H9 (cell line): ENCODE measurements at regions not wholly inside any gene's neighbourhood (a gene's known extent, or its start where the extent isn't known, plus 50 kb on each side); places are given as distances from the start of the nearest gene placed in this dataset.

ENCODE experiments used
- DNase-seq: peaks from one replicate; pipeline ENCODE4 v3.0.0-alpha.2; 2017
- H2AFZ ChIP-seq: one replicate; pipeline ENCODE4 v1.6.1; 2013; ENCODE audit warnings: mild to moderate bottlenecking, low read length, control low read depth, moderate library complexity
- H2AK5ac ChIP-seq: 2 replicates; pipeline ENCODE4 v1.6.1; 2013; ENCODE audit warnings: low read length, control low read depth, mixed read lengths; ENCODE audit not compliant: insufficient read length
- H2BK120ac ChIP-seq: one replicate; pipeline ENCODE4 v1.6.1; 2013; ENCODE audit warnings: low read depth, mild to moderate bottlenecking, low read length, control low read depth, inconsistent platforms; ENCODE audit not compliant: poor library complexity, severe bottlenecking
- H2BK12ac ChIP-seq: 2 replicates; pipeline ENCODE4 v1.6.1; 2013; ENCODE audit warnings: low read length, control low read depth, mixed read lengths, low read depth; ENCODE audit not compliant: insufficient read length
- H2BK15ac ChIP-seq: 2 replicates; pipeline ENCODE4 v1.6.1; 2013; ENCODE audit warnings: low read depth, low read length, control low read depth
- H2BK20ac ChIP-seq: one replicate; pipeline ENCODE4 v1.6.1; 2013; ENCODE audit warnings: low read depth, mild to moderate bottlenecking, low read length, control low read depth, inconsistent platforms; ENCODE audit not compliant: poor library complexity, severe bottlenecking
- H2BK5ac ChIP-seq: 2 replicates; pipeline ENCODE4 v1.6.1; 2013; ENCODE audit warnings: low read length, control low read depth, mixed read lengths; ENCODE audit not compliant: insufficient read length
- H3K14ac ChIP-seq: 2 replicates; pipeline ENCODE4 v1.6.1; 2013; ENCODE audit warnings: low read length, control low read depth; ENCODE audit not compliant: insufficient read depth
- H3K18ac ChIP-seq: 2 replicates; pipeline ENCODE4 v1.6.1; 2013; ENCODE audit warnings: low read depth, mild to moderate bottlenecking, mixed read lengths, low read length, control low read depth; ENCODE audit not compliant: insufficient read length
- H3K23ac ChIP-seq: 2 replicates; pipeline ENCODE4 v1.6.1; 2013; ENCODE audit warnings: low read length, control low read depth, mixed read lengths, low read depth; ENCODE audit not compliant: insufficient read length
- H3K23me2 ChIP-seq: 2 replicates; pipeline ENCODE4 v1.6.1; 2013; ENCODE audit warnings: low read depth, mild to moderate bottlenecking, mixed read lengths, low read length, control low read depth; ENCODE audit not compliant: insufficient read length, poor library complexity, severe bottlenecking
- H3K27ac ChIP-seq: 2 replicates; pipeline ENCODE4 v1.5.1; 2013; ENCODE audit warnings: low read length, control low read depth, mixed read lengths, low read depth; ENCODE audit not compliant: insufficient read length
- H3K27me3 ChIP-seq: 2 replicates; pipeline ENCODE4 v1.6.1; 2013; ENCODE audit warnings: low read length, control low read depth, inconsistent platforms; ENCODE audit not compliant: insufficient read depth
- H3K4ac ChIP-seq: 2 replicates; pipeline ENCODE4 v1.6.1; 2013; ENCODE audit warnings: low read depth, mild to moderate bottlenecking, control low read depth, inconsistent platforms, low read length, moderate library complexity
- H3K4me1 ChIP-seq: 2 replicates; pipeline ENCODE4 v1.6.1; 2013; ENCODE audit warnings: low read length, control low read depth, inconsistent platforms; ENCODE audit not compliant: insufficient read depth
- H3K4me2 ChIP-seq: 2 replicates; pipeline ENCODE4 v1.6.1; 2013; ENCODE audit warnings: low read length, control low read depth, mixed read lengths; ENCODE audit not compliant: insufficient read length, insufficient read depth
- H3K56ac ChIP-seq: 2 replicates; pipeline ENCODE4 v1.6.1; 2013; ENCODE audit warnings: low read depth, mild to moderate bottlenecking, mixed read lengths, low read length, control low read depth; ENCODE audit not compliant: insufficient read length
- H3K79me1 ChIP-seq: 2 replicates; pipeline ENCODE4 v1.6.1; 2013; ENCODE audit warnings: low read depth, mild to moderate bottlenecking, moderate library complexity, low read length, control low read depth, inconsistent platforms; ENCODE audit not compliant: insufficient read depth, poor library complexity, severe bottlenecking
- H3K79me2 ChIP-seq: 2 replicates; pipeline ENCODE4 v1.6.1; 2013; ENCODE audit warnings: low read length, control low read depth, inconsistent platforms; ENCODE audit not compliant: insufficient read depth
- H3K9ac ChIP-seq: 2 replicates; pipeline ENCODE4 v1.6.1; 2013; ENCODE audit warnings: low read length, control low read depth, mixed read lengths; ENCODE audit not compliant: insufficient read length; ENCODE audit errors: extremely low read depth
- H3K9me3 ChIP-seq: one replicate; pipeline ENCODE4 v1.6.1; 2013; ENCODE audit warnings: low read depth, low read length, inconsistent platforms; ENCODE audit not compliant: control insufficient read depth
- H3T11ph ChIP-seq: one replicate; pipeline ENCODE4 v1.6.1; 2013; ENCODE audit warnings: mild to moderate bottlenecking, low read length, control low read depth, inconsistent platforms
- H4K20me1 ChIP-seq: one replicate; pipeline ENCODE4 v1.6.1; 2013; ENCODE audit not compliant: control insufficient read depth, insufficient read length, insufficient read depth
- H4K5ac ChIP-seq: 2 replicates; pipeline ENCODE4 v1.6.1; 2013; ENCODE audit warnings: low read depth, mild to moderate bottlenecking, mixed read lengths, low read length, control low read depth; ENCODE audit not compliant: insufficient read length
- H4K8ac ChIP-seq: replicated peaks from 2 replicates; pipeline ENCODE4 v1.6.1; 2013; ENCODE audit warnings: low read length, control low read depth, mixed read lengths, low read depth; ENCODE audit not compliant: insufficient read length
- H4K91ac ChIP-seq: 2 replicates; pipeline ENCODE4 v1.6.1; 2013; ENCODE audit warnings: low read depth, mild to moderate bottlenecking, moderate library complexity, mixed read lengths, low read length, control low read depth; ENCODE audit not compliant: insufficient read length
- H3K27ac Mint-ChIP-seq, 3 experiments: 2 replicates in 2 of 3; 3 replicates in 1 of 3; pipeline ENCODE4 v1.8.0; 2020 to 2021; ENCODE audit warnings: mixed read lengths in 3 of 3, mild to moderate bottlenecking in 1 of 3, moderate library complexity in 1 of 3
- H3K27me3 Mint-ChIP-seq: 2 replicates; pipeline ENCODE4 v1.8.0; 2021; ENCODE audit warnings: low read depth, mild to moderate bottlenecking, moderate library complexity, mixed read lengths
- H3K36me3 Mint-ChIP-seq, 3 experiments: 2 replicates in 2 of 3; 3 replicates in 1 of 3; pipeline ENCODE4 v1.8.0; 2020 to 2021; ENCODE audit warnings: low read depth in 3 of 3, mixed read lengths in 3 of 3; ENCODE audit not compliant: insufficient read depth in 1 of 3
- H3K4me1 Mint-ChIP-seq, 2 experiments: 2 replicates each; pipeline ENCODE4 v1.8.0; 2020; ENCODE audit warnings: mixed read lengths in 2 of 2
- H3K4me3 Mint-ChIP-seq, 2 experiments: 2 replicates in 1 of 2; 3 replicates in 1 of 2; pipeline ENCODE4 v1.8.0; 2020 to 2021; ENCODE audit warnings: mild to moderate bottlenecking in 2 of 2, mixed read lengths in 2 of 2, moderate library complexity in 1 of 2
- H3K9me3 Mint-ChIP-seq, 2 experiments: 2 replicates in 1 of 2; 3 replicates in 1 of 2; pipeline ENCODE4 v1.8.0; 2020; ENCODE audit warnings: mild to moderate bottlenecking in 2 of 2, mixed read lengths in 2 of 2, moderate library complexity in 1 of 2
- WGBS: extraction: QIAGEN DNeasy Blood & Tissue Kit; methylation state at CpG from one replicate; pipeline ENCODE4 v1.1.7; 2013; ENCODE audit warnings: missing lambda C conversion rate, low lambda C conversion rate, mixed read lengths; ENCODE audit not compliant: insufficient read length; ENCODE audit errors: extremely low coverage; 5-methylcytosine and 5-hydroxymethylcytosine counted together
- TF ChIP-seq, protein P1 (sequence below): fragments of 200-600 bp; sonication (generic); conservative IDR thresholded peaks from 3 replicates; pipeline ENCODE4 v1.8.0; 2021; ENCODE audit warnings: antibody characterized with exemption, mild to moderate bottlenecking

DNA sequence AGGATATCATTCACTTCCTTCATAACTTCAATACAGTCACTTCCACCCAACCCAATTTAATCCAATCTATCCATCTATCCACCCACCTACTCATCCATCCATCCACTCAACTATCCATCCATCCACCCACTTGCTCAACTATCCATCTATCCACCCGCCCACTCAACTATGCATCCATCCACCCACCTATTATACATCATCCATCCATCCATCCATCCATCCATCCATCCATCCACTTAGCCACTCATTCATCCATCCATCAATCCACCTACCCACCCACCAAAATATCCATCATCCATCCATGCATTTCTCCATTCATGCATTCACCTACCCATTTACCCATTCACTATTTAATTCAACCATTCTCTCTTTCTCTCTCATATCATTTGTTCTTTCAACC lies 179.5 kb downstream of the HAPSTR1 start:
- Histone ChIP-seq H2BK20ac (no peak overlapping the region), H3K23me2 (no peaks in the 10 kb centered on the region), H2BK5ac (no peak overlapping the region), H3K9ac (no peak overlapping the region), H2AK5ac (no peak overlapping the region), H3K14ac (no peak overlapping the region), H3K27ac (no peak overlapping the region), H3K56ac (no peak overlapping the region), H4K91ac (no peak overlapping the region), H3K79me2 (no peaks in the 10 kb centered on the region), H2BK120ac (no peak overlapping the region), H3K23ac (no peak overlapping the region), H4K8ac (no peak overlapping the region), H3K4ac (no peak overlapping the region), H3K79me1 (no peaks in the 10 kb centered on the region), H2BK12ac (no peak overlapping the region), H3K4me1 (no peaks in the 10 kb centered on the region), H3T11ph (no peak overlapping the region), H3K9me3 (no peaks in the 10 kb centered on the region), H3K18ac (no peak overlapping the region), H3K27me3 (no peaks in the 10 kb centered on the region), H4K5ac (no peak overlapping the region), H2BK15ac (no peak overlapping the region), H3K4me2 (no peak overlapping the region), H2AFZ (no peak overlapping the region), H4K20me1 (no peaks in the 10 kb centered on the region)
- no peaks in the 10 kb centered on the region for H3K36me3 Mint-ChIP-seq
- TF ChIP-seq, protein P1, sequence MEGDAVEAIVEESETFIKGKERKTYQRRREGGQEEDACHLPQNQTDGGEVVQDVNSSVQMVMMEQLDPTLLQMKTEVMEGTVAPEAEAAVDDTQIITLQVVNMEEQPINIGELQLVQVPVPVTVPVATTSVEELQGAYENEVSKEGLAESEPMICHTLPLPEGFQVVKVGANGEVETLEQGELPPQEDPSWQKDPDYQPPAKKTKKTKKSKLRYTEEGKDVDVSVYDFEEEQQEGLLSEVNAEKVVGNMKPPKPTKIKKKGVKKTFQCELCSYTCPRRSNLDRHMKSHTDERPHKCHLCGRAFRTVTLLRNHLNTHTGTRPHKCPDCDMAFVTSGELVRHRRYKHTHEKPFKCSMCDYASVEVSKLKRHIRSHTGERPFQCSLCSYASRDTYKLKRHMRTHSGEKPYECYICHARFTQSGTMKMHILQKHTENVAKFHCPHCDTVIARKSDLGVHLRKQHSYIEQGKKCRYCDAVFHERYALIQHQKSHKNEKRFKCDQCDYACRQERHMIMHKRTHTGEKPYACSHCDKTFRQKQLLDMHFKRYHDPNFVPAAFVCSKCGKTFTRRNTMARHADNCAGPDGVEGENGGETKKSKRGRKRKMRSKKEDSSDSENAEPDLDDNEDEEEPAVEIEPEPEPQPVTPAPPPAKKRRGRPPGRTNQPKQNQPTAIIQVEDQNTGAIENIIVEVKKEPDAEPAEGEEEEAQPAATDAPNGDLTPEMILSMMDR = no peak
- peaks cover 3 to 4% of the 10 kb centered on the region in 2 experiments; a peak in 1 of 5 replicates for H3K9me3 Mint-ChIP-seq
- peaks cover 3 to 5% of the 10 kb centered on the region in 2 experiments; a peak in 3 of 4 replicates for H3K4me1 Mint-ChIP-seq
- no CpG with 5 or more reads among the region's 1 CpG for WGBS
- peaks cover 7% of the 10 kb centered on the region for H3K27me3 Mint-ChIP-seq
- no peak overlapping the region for H3K27ac Mint-ChIP-seq
- no peak overlapping the region for H3K4me3 Mint-ChIP-seq
- no peak for DNase-seq
